ENCODE measurements at regions not wholly inside any gene's neighbourhood (a gene's known extent, or its start where the extent isn't known, plus 50 kb on each side); places are given as distances from the start of the nearest gene placed in this dataset.

DNA sequence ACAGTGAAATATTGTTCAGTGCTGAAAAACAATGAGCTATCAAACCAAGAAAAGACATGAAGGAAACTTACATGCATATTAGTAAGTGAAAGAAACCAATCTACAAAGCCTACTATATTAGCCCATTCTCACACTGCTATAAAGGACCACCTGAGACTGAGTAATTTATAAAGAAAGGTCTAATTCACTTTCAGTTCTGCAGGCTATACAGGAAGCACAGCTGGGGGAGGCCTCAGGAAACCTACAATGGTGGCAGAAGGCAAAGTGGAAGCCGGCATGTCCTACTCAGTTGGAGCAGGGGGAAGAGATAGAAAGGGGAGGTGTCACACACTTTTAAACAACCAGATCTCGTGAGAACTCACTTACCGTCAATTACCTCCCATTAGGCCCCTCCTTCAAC, 232.1 kb downstream of the TMX3 start:
- ATAC-seq: no peak
- no peaks in the 10 kb centered on the region for H3K9me3 ChIP-seq
- no peak for TF ChIP-seq POLR2AphosphoS5 (IDR thresholded peaks at IDR 0.05)
- TF ChIP-seq POLR2A (IDR thresholded peaks at IDR 0.05): no peak
- no peak for TF ChIP-seq EP300 (IDR thresholded peaks at IDR 0.05)
- TF ChIP-seq, protein P1, sequence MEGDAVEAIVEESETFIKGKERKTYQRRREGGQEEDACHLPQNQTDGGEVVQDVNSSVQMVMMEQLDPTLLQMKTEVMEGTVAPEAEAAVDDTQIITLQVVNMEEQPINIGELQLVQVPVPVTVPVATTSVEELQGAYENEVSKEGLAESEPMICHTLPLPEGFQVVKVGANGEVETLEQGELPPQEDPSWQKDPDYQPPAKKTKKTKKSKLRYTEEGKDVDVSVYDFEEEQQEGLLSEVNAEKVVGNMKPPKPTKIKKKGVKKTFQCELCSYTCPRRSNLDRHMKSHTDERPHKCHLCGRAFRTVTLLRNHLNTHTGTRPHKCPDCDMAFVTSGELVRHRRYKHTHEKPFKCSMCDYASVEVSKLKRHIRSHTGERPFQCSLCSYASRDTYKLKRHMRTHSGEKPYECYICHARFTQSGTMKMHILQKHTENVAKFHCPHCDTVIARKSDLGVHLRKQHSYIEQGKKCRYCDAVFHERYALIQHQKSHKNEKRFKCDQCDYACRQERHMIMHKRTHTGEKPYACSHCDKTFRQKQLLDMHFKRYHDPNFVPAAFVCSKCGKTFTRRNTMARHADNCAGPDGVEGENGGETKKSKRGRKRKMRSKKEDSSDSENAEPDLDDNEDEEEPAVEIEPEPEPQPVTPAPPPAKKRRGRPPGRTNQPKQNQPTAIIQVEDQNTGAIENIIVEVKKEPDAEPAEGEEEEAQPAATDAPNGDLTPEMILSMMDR (IDR thresholded peaks at IDR 0.05): no peak
- H3K4me3 ChIP-seq: no peak overlapping the region
- H3K27me3 ChIP-seq: no peaks in the 10 kb centered on the region
- H3K4me1 ChIP-seq: no peaks in the 10 kb centered on the region
- 95 to 100% methylated on average over 2 to 3 of the region's 3 CpGs for WGBS, 2 donors (ENCODE audit: low coverage in 1 of 2)
- no peak overlapping the region for H3K27ac ChIP-seq
- no peaks in the 10 kb centered on the region for H3K36me3 ChIP-seq

DNA sequence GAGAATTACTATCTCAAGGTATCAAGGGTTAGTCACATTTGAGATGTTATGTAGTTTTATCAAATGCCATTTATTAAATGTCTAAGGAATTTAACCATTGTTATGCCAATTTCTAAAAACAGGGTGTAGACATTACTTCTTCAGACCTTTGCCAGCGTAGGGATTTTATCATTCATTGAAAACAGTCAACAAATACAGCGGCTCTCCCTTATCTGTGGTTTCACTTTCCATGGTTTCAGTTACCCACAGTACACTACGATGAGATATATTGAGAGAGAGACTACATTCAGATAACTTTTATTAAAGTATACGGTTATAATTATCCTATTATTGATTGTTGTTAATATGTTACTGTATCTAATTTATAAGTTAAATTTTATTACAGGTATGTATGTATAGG, 234.7 kb downstream of the TMX3 start:
- no peak overlapping the region for H3K27ac ChIP-seq
- no peaks in the 10 kb centered on the region for H3K9me3 ChIP-seq
- WGBS, 2 donors (ENCODE audit: low coverage in 1 of 2): 87 to 98% methylated on average over 4 of the region's 4 CpGs
- TF ChIP-seq EP300 (IDR thresholded peaks at IDR 0.05): no peak
- no peak for TF ChIP-seq POLR2A (IDR thresholded peaks at IDR 0.05)
- TF ChIP-seq, protein P1 (IDR thresholded peaks at IDR 0.05): no peak
- TF ChIP-seq POLR2AphosphoS5 (IDR thresholded peaks at IDR 0.05): no peak
- H3K27me3 ChIP-seq: no peaks in the 10 kb centered on the region
- no peaks in the 10 kb centered on the region for H3K4me1 ChIP-seq
- H3K36me3 ChIP-seq: no peaks in the 10 kb centered on the region
- no peak overlapping the region for H3K4me3 ChIP-seq
- ATAC-seq: no peak

GRCh38 chr18:68478246-68478645, 236.7 kb downstream of the TMX3 start:
- Histone ChIP-seq H3K9me3 (no peaks in the 10 kb centered on the region), H3K36me3 (no peaks in the 10 kb centered on the region), H3K27ac (no peak overlapping the region), H3K27me3 (no peaks in the 10 kb centered on the region), H3K4me1 (no peaks in the 10 kb centered on the region), H3K4me3 (no peak overlapping the region)
- TF ChIP-seq POLR2A (IDR thresholded peaks at IDR 0.05) (no peak), EP300 (IDR thresholded peaks at IDR 0.05) (no peak), POLR2AphosphoS5 (IDR thresholded peaks at IDR 0.05) (no peak)
- TF ChIP-seq, protein P1 (IDR thresholded peaks at IDR 0.05): no peak
- WGBS, 2 donors (ENCODE audit: low coverage in 1 of 2): 95 to 100% methylated on average over 1 to 2 of the region's 2 CpGs
- ATAC-seq: no peak

DNA sequence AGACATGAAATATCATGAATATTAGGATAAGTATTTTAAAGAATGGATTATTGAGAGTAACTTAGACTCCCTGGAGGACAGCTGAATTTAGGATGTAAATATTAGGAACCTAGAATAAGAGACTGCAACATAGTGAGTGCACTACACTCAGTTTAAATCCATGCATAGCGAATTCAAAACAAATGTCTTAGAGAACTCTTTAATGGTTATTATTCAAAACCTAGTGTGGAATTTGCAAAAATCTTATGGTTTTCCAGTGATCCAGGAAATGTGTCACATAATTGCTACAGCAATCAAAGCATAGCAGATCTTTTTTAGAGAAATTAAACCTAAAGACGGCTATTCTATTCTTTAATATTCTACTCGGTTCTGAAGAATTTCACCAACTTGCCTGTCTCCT, 239.0 kb downstream of the TMX3 start:
- ATAC-seq: no peak
- TF ChIP-seq POLR2A (IDR thresholded peaks at IDR 0.05) (no peak), POLR2AphosphoS5 (IDR thresholded peaks at IDR 0.05) (no peak), EP300 (IDR thresholded peaks at IDR 0.05) (no peak)
- TF ChIP-seq, protein P1 (IDR thresholded peaks at IDR 0.05): no peak
- Histone ChIP-seq H3K4me3 (no peak overlapping the region), H3K4me1 (no peaks in the 10 kb centered on the region), H3K9me3 (no peaks in the 10 kb centered on the region), H3K36me3 (no peaks in the 10 kb centered on the region), H3K27me3 (no peaks in the 10 kb centered on the region), H3K27ac (no peak overlapping the region)
- WGBS, 2 donors (ENCODE audit: low coverage in 1 of 2): 72 to 87% methylated on average over 3 of the region's 3 CpGs

DNA sequence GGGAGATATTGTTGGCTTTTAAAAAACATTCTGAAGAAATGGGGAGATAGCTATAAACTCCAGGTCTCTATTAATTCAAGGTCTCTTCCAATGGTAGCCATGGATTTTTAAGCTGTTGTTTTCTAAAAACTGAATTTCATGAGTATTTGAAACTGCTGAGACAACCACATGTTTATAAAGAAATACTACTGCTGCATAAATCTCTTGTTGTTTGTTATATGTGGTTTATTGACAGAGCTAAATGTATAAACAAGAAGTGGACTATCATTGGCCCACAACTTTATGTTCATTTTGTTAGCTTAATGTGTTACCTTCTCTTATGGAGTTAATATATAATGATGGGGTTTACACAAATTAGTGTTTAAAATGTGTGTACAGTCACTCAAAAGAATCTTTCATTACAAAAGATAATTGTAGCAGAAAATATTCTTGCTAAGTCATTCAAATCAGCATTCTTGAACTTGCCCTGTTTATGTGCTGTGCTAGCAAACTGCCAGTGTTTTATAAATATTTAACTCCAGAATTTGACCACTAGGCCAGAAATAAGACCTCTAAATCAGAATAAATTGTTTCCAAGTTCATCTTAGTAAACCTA, 242.1 kb downstream of the TMX3 start:
- ATAC-seq: no peak
- Histone ChIP-seq H3K4me3 (no peak overlapping the region), H3K9me3 (no peaks in the 10 kb centered on the region), H3K4me1 (no peaks in the 10 kb centered on the region), H3K27ac (no peak overlapping the region), H3K27me3 (no peaks in the 10 kb centered on the region), H3K36me3 (no peaks in the 10 kb centered on the region)
- TF ChIP-seq EP300 (IDR thresholded peaks at IDR 0.05) (no peak), POLR2AphosphoS5 (IDR thresholded peaks at IDR 0.05) (no peak), POLR2A (IDR thresholded peaks at IDR 0.05) (no peak)
- TF ChIP-seq, protein P1 (IDR thresholded peaks at IDR 0.05): no peak
